Ammon's horn (tissue), 1 donor: ENCODE measurements at regions not wholly inside any gene's neighbourhood (a gene's known extent, or its start where the extent isn't known, plus 50 kb on each side); places are given as distances from the start of the nearest gene placed in this dataset.
"Not testable (repeated sequence)": the region's sequence is repeated elsewhere in the genome, so short reads cannot be mapped to it uniquely, and the experiment has no call there.

Experiments
- DNase-seq: peaks from one replicate; pipeline ENCODE4 v3.0.0-alpha.2; 2016; ENCODE audit warnings: low spot score

DNA sequence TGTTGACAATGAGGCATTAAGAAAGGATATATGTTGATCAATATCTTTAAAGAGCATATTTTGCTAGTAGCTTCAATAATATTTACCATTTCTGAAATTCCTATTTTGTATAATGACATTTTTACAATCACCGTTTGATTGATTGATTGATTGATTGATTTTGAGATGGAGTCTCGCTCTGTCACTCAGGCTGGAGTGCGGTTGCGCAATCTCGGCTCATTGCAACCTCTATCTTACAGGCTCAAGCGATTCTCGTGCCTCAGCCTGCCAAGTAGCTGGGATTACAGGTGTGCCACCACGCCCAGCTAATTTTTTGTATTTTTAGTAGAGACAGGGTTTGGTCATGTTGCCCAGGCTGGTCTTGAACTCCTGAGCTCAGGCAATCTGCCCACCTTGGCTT lies 150.9 kb upstream of the TEX13D start:
- not testable (repeated sequence) for DNase-seq

DNA sequence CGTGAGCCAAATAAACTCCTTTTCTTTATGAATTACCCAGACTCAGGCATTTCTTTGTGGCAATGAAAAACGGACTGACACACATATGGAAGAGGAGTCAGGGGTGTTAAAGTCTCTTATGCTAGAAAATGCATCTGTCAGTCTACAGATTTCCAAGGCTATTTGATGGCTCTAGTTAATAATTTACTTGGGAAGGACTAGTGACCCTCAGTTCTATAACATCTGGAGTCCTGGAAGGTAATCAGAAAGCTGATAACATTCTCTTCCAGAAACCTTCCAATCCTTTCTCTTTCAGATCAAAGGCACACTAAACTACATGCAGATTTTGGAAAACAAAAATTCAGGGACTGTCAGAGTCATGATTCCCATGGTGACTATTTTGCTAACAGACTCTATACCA lies 142.0 kb upstream of the TEX13D start:
- DNase-seq: no peak

DNA sequence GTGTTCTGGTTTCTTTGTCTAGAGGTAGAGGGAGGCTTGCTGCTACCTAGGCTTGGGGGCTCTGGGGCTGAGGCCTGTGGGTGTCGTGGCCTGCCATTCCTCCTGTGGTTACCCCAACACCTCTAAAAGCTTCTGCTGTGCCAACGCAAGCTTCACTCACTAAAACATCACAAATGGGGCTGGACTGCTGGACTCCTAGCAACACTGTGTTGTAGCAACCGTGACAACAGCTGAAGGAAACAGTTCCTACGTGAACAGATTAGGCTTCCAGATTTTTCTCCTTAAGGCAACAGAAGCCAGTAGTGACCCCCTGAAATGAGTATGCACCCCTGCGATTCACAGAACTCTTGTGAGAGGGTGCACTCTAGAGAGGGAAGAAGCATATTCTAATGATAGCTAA lies 138.3 kb upstream of the TEX13D start:
- DNase-seq: no peak

DNA sequence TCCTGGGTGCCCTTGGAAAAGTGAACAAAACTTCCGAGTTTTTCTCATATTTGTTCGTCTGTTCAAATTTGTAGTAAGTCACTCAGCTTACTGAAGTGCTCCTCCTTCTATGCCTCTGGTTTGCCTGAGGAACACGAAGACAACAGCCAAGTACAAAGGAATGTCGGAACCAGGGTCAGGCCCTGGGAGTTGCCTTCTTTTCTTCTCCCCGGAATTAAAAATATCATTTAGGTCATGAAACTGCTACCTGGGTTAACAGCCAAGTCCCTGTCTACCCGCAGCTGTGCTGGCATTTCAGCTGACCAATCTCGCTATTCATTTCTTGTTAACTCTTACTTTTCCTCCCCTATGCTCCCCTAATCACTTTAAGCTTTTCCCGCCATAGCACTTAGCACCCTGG lies 137.6 kb upstream of the TEX13D start:
- no peak for DNase-seq

DNA sequence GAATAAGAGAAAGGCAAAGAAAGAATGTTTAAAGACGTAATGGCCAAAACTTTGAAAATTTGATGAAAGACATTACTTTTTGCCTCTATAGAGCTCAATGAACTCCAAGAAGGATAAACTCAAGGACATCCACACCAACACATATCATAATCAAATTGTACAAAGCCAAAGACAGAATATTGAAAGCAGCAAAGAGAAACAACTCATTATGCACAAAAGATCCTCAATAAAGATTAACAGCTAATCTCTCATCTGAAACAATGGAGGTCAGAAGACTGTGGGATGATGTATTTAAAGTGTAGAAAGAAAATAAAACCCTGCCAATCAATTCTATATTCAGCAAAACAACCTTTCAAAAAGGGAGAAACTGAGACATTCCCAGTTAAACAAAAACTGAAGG lies 129.1 kb upstream of the TEX13D start:
- no peak for DNase-seq

DNA sequence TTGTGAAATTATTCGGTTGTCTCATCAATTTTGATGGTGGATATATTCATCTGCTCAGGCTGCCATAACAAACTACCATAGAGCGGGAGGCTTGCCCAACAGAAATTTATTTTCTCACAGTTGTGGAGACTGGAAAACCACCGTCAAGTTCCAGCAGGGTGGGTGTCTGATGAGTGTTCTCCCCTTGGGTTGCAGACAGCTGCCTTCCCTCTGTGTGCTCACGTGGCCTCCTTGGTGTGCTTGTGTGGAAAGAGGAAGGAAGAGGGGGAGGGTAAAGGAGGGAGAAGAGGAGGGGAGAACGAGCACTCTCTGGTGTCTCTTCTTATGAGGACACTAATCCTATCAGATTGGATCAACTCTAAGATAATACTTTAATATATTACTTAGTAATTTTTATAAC lies 123.8 kb upstream of the TEX13D start:
- DNase-seq: peak; percentile 47

DNA sequence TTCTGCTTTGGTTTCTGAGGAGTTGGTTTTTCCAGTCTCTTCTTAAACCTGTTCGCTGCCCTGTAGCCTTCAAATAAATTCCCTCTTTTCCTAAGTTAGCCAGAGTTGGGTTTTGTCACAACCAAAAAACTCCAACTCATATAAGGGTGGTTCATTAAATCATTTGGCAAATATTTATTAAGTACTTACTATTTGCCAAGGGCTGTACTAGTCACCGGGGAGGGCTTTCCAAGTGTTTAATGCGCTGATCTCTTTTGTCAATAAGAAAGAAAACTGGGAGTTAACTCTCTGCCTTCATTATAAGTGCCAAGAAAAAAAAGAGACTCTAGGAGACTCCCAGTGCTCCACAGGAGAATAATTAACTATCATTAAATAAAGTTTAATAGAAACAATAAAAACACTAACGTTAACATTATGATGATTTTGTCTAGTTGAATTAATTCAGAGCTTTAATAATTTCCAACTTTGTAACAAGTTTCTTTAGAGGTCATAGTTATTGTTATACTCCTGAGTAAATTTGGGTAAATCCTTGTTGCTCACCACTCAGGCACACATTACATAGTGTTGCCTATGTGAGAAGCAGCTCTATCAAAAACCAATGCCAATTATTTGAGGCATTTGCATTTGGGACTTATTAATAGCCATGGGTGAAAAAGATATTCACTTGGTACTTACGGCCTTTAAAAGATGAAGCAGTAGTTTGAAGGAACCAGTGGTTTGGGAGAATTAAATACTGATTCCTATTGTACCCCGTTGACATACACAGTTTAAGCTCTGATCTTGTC lies 122.5 kb upstream of the TEX13D start:
- no peak for DNase-seq

DNA sequence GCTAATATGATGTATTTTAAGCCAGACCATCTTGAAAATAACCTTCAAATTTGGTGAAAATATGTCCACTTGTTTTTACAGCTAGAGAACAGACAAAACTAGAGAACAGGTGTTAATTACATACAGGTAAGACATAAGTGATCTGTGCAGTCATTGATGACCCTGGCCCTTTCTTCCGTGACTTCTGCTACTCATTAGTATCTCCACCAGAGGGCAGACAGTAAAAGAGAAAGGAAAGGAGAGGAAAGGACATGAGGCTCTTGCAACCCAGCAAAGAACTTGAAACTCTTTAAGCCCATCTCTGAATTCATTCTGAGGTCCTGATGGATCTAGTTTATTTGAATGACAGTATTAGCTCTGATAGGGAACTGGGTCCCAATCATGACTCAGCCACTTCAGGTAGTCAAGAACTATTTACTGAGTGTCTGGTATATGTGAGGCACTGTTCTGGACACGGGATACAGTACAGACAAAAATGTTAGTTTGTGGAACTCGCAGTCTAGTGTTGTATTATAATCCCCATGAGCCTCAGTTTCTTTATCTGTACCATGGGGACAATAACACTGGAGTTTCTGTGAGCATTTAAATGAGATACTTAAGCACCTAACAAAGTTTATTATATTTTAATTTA lies 121.0 kb upstream of the TEX13D start:
- DNase-seq: peak; percentile 23

DNA sequence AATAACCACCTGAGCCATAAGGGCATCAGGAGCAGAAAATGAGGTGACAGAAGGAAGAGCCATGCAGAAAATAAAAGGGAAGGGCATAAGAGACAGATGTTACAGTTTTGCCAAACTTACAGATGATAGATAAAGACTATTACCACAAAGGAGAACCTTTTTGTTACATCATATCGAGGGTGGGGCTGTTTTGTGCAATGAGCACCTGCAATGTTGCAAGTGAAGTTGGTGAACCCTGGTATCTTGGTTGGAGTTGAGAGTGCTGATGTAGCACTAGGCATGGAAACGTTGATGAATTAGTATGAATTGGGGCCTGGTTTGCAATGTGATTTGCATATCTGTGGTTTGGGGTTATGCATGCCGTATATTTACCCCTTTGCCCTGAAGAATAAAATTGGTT lies 119.8 kb upstream of the TEX13D start:
- DNase-seq: no peak

DNA sequence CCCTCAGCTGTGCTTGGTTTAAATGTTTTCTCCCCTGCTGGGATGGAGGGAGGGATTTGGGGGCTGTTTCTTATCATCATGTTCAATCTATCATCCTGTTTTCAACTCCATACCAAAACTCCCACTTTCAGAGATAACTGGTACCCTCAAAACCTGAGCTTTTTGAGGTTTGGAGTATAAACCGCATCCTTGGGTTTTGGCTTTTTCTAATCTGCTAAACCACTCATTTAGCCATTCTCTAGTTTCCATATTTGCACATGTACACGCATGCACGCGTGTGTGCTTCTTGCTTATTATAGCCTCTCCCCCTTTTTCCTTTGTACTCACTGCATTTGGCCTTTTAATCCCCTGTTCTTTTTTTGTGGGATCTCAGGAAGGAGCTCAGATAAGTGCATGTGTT lies 116.7 kb upstream of the TEX13D start:
- no peak for DNase-seq

DNA sequence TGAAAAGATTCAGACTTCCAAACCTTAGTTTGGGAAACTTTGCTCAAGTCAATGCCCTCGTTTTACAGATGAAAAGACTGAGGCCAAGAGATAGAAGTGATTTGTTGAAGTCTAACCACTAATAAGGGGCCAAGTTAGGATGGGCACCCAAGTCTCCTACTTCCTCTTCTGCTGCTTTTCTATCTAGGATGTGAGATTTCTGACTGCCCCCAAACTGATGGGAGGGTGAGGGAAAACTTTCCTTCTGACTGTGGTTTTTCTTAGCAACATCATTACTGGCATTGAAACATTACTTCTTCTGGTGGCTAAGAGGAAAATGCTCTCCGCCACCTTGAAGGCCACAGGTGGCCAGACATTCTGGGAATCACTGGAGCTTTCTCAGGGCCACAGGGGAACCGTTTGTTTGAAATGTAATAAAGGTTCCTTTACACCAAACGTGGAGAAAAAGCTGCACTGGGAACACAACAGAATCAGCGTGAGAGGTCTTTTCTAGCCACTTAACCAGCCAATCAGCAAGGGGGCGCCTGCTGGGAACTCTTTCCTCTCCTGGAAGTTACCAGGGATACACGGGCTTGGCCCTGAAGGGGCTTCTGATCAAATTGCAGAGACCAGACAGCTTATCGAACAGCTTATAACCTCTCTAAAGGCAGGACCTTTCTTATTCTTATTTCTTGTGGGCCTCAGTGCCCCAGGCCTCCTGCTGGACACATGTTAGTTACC lies 115.9 kb upstream of the TEX13D start:
- DNase-seq: no peak

DNA sequence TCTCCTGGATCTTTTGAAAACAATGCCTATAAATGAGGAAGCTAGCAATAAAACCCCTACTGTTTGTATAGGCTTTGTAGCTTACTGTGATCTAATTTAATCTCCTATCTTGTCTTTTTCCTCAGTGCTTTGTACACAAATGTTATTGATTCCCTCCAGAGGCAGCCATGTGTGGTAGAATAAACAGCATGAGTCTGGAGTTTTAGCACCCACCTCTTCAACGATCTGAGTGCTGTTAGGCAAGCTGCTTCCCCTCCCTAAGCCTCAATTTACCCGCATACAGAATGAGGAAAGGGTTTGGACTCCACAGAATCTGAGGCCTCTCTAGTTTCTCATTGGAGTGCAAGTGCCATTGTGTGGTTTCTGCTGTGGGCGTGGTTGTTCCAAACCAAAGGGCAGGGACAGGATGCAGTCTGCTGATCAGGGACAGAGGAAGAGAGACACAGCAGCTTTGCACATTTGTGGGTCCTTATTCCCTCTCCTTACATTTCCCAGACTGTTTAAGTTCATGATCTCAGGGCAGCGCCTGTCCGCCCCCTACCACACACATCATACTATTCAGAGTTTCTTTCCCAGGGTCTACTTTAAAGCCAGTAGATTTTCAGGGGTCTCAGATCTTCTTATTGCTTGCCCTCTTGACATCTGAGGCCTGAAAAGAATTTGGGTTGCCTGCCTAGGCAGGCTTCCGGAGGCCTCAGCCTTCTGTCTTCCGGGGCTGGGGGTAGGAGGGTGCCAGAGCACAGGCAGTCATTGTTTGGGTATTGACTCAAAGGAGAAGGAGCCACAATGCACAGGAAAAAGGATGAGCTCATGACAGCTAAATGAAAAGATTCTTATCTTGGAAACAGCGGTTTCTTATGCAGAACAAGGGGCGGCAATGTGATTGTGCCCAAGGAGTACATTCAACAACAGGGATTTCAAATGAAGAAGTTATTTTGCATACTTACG lies 114.9 kb upstream of the TEX13D start:
- peak; percentile 29 for DNase-seq

DNA sequence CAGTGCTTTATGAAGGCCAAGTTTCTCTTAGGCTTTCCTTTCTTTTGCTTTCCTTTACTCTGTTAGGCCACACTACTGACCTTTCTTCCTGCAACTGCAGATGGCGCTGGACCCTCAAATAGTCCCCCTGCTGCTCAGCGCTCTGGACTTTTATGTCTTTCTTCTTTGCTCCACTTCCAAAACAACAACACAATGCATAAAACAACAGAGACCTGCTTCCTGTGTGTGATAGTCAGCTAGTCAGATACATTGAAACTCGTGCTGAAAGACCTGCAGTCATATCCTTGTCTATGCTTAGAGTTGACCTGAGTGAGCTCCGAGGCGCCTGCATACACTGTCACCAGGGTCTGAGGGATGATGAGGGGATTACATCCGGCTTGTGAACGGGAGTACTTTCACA lies 108.9 kb upstream of the TEX13D start:
- DNase-seq: no peak

DNA sequence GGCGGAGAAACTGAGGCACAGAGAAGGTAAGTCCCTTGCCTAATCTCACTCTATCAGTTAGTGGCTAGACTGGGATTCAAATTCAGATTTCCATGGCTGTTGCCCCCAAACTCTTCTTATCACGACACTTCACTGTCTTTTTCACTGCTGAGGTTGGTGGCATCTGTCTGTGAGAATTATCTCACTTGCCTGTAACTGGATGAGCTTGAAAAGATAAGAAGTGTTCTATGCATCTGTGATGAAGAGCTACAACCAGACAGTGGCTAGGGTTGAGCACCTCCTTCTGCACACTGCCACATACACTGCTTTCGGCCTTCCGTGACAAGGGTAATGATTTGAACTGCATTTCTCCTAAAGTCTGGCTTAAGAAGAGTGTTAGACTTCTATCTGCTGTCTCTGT lies 107.9 kb upstream of the TEX13D start:
- no peak for DNase-seq

DNA sequence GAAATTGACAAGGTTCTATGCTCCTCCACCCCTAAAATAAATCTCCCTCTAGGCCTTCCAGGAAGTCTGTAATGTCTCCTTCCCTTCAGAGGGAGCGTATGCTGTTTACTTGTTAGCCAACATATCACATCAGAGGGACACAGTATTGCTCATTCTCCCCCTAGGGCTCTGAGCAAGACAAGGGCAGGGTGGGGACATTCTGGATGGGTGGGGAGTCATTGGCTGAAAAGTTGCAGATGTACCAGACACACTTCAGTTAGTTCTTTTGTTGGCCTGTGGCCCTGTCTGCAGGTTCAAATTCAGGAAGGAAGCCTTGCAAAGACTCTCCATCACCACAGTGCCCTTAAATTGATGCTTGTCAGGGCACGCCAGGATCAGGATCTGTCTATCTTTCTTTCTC lies 106.3 kb upstream of the TEX13D start:
- no peak for DNase-seq

DNA sequence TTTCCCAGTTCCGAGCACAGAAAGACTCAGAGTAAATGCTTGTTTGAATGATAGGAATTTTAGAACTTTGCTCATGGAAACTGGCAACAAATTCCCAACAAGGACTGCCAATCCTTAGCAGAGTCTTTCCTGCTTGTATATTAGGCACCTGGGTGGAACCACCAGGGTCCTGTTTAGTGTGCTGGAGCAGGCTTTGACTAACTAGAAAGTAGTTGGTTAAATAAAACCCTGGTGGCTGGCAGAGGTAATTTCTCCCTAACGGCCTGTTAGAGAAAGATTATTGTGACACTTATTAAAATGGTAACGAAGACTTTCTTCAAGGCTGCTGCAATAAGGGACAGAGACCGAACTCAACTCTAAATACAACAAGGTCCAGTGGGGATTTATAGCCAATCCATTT lies 103.6 kb upstream of the TEX13D start:
- DNase-seq: no peak

DNA sequence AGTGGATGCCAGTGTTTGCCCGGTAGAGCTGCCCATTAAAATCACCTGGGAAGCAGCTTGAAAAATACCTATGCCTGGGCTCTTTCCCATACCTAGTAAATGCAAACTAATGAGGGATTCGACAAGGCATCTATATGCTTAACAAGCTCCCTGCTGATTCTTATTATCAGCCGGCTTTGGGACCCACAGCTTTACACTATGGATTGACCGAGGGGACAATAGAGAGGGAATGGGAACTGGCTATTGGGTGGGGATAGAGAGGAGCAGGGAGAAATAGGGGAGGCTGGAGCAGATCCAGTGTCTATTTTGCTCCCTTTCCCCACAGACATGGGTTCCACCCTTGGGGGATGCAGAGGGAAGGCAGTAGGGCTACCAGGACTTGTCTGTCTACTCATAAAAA lies 103.1 kb upstream of the TEX13D start:
- no peak for DNase-seq

DNA sequence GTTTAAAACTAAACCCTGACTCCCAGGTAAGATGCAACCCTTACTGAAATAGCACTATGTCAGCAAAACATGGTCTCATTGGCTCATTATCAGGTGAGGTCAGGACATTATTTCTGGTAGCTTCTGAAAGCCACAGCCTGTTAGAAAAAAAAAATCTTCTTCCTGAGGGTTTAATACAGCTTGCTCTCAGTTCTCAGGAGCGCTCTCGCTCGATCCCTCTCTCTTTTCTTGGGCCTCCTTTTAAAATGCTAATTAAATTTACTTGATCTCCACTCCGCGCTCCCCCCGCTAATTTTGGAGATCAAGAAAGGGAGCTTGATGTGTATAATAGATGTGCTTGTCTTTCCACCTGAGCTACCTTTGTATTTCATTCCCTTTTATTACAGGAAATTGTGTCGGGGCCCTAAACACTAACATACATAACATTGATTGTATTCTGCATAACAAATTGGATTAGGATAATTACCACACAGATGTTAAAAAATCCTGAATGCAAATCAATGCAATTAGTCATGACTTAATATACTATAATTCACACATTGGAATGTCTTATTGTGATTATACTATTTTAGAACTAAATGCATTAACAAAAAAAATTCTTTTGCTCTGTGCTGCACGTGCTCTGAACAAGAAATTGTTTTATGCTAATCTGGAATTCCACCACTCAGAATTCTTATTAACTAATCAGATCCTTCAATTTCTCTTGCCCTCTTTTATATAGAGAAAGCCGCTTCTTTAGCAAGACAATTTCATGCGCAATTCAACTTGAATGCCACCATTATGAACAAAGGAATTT lies 101.6 kb upstream of the TEX13D start:
- no peak for DNase-seq

DNA sequence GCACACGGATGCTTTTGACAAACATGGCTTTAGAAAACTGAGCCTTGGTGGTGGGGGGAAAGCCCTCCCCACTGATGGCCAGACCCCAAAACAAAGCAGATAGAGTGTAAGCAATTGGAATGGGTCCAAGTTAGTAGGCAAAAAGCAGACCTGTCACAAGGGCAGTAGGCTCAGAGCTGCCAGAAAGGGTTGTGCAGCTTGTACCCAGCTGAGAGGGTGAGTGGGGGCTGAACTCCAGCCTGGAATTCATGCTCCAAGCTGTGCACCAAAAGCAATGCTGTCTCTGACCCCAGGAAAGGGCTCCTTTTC lies 101.1 kb upstream of the TEX13D start:
- peak; percentile 32 for DNase-seq

DNA sequence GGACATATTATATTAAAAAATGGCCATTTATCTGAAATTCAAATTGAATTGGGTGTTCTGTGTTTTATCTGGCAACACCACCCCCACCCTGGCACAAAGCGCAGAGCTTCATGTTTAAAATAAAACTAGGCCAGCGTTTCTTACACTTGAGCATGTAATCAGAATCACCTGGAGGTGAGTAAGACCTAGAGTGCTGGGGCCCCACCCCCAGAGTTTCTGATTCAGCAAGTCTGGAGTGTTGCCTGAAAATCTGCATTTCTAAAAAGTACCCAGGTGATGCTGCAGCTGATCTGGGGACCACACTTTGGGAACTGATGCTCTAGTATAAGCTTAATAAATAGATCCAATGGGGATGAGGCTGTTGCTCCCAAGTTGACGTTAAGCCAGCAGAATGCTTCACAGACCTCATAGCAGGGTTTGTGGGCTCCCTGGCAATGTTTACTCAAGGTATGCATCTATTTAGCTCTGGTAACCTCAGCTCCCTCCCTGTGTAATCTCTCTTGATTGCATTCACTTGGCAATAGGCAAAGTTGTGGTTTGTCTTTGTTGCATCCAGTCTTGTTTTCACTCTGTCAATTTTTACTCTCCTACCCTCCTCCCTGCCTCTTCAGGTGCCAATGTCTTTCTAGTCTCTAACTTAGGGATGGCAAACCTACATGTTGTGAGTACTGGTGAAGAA lies 99.8 kb upstream of the TEX13D start:
- DNase-seq: no peak

DNA sequence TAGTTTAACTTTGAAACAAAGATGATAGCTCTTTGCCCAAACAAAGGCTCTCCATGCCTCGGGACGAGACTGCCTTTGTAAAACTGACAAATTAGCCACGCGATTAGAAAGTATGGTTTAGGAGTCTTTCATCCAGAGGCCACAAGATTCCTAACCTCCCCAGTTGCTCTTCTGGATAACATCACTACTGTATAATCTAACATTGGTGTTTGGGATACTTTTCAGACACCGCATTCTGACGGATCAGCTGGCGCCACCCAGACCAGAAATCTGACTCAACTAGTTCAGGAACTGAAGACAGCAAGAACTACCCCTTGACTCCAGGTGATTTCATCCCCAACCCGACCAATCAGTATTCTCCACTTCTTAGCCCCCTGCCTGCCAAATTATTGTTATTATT lies 98.1 kb upstream of the TEX13D start:
- no peak for DNase-seq
